Retina (tissue), 1 donor: ENCODE measurements at regions not wholly inside any gene's neighbourhood (a gene's known extent, or its start where the extent isn't known, plus 50 kb on each side); places are given as distances from the start of the nearest gene placed in this dataset.
"Not testable (repeated sequence)": the region's sequence is repeated elsewhere in the genome, so short reads cannot be mapped to it uniquely, and the experiment has no call there.

Experiments used
- DNase-seq: peaks from one replicate; pipeline ENCODE4 v3.0.0-alpha.2; 2016

- DNase-seq = no peak
Observed at GRCh38 chr17:63019138-63019873, 53.3 kb downstream of the TANC2 start.

- no peak for DNase-seq
Observed at GRCh38 chr17:63022567-63022966, 56.5 kb downstream of the TANC2 start.

- DNase-seq = no peak
Observed at GRCh38 chr17:63023049-63023448, 57.0 kb downstream of the TANC2 start.

- no peak for DNase-seq
Observed at GRCh38 chr17:63024201-63024600, 58.2 kb downstream of the TANC2 start.

- no peak for DNase-seq
Observed at GRCh38 chr17:63024716-63025115, 58.7 kb downstream of the TANC2 start.

- DNase-seq = not testable (repeated sequence)
Observed at GRCh38 chr17:63025637-63026036, 59.6 kb downstream of the TANC2 start.

GRCh38 chr17:63029541-63029940, 63.5 kb downstream of the TANC2 start:
- DNase-seq = no peak

GRCh38 chr17:63032142-63032541, 66.1 kb downstream of the TANC2 start:
- no peak for DNase-seq

- no peak for DNase-seq
Observed at GRCh38 chr17:63033142-63033541, 67.1 kb downstream of the TANC2 start.

- DNase-seq = no peak
Observed at GRCh38 chr17:63035271-63035670, 69.2 kb downstream of the TANC2 start.

- no peak for DNase-seq
Observed at GRCh38 chr17:63035695-63036094, 69.7 kb downstream of the TANC2 start.

GRCh38 chr17:63039342-63039741, 73.3 kb downstream of the TANC2 start:
- no peak for DNase-seq

- DNase-seq = no peak
Observed at GRCh38 chr17:63039899-63040602, 74.0 kb downstream of the TANC2 start.

- DNase-seq = no peak
Observed at GRCh38 chr17:63040816-63041215, 74.8 kb downstream of the TANC2 start.

- no peak for DNase-seq
Observed at GRCh38 chr17:63041251-63041650, 75.2 kb downstream of the TANC2 start.

- no peak for DNase-seq
Observed at GRCh38 chr17:63041722-63042121, 75.7 kb downstream of the TANC2 start.

GRCh38 chr17:63042256-63042812, 76.3 kb downstream of the TANC2 start:
- DNase-seq = no peak

GRCh38 chr17:63057560-63057959, 91.5 kb downstream of the TANC2 start:
- DNase-seq = not testable (repeated sequence)

- no peak for DNase-seq
Observed at GRCh38 chr17:63066158-63066813, 100.3 kb downstream of the TANC2 start.

GRCh38 chr17:63069245-63069644, 103.2 kb downstream of the TANC2 start:
- DNase-seq = no peak

- DNase-seq = no peak
Observed at GRCh38 chr17:63070031-63070430, 104.0 kb downstream of the TANC2 start.

- DNase-seq = no peak
Observed at GRCh38 chr17:63071797-63072196, 105.8 kb downstream of the TANC2 start.

GRCh38 chr17:63075969-63076368, 109.9 kb downstream of the TANC2 start:
- DNase-seq = no peak

- no peak for DNase-seq
Observed at GRCh38 chr17:63078707-63079106, 112.7 kb downstream of the TANC2 start.
